ENCODE measurements at regions not wholly inside any gene's neighbourhood (a gene's known extent, or its start where the extent isn't known, plus 50 kb on each side); places are given as distances from the start of the nearest gene placed in this dataset.

- Mint-ChIP-seq H3K27me3 (peaks cover 48% of the 10 kb centered on the region), H3K27ac (no peak overlapping the region), H3K4me1 (ENCODE audit: low read depth) (peaks cover 22% of the 10 kb centered on the region), H3K9me3 (peaks cover 4% of the 10 kb centered on the region), H3K36me3 (ENCODE audit: low read depth) (no peaks in the 10 kb centered on the region), H3K4me3 (no peak overlapping the region)
- no peak for DNase-seq
Observed at GRCh38 chr3:71974786-71975185, 189.8 kb upstream of the PROK2 start.

GRCh38 chr3:71973274-71974030 lies 188.5 kb upstream of the PROK2 start:
- Mint-ChIP-seq H3K27ac (no peak overlapping the region), H3K36me3 (ENCODE audit: low read depth) (no peaks in the 10 kb centered on the region), H3K4me3 (no peak overlapping the region), H3K9me3 (peaks cover 4% of the 10 kb centered on the region), H3K27me3 (peaks cover 45% of the 10 kb centered on the region), H3K4me1 (ENCODE audit: low read depth) (peaks cover 11% of the 10 kb centered on the region)
- no peak for DNase-seq

- Mint-ChIP-seq H3K27ac (no peak overlapping the region), H3K9me3 (peaks cover 4% of the 10 kb centered on the region), H3K27me3 (peaks cover 49% of the 10 kb centered on the region), H3K4me1 (ENCODE audit: low read depth) (no peaks in the 10 kb centered on the region), H3K4me3 (no peak overlapping the region), H3K36me3 (ENCODE audit: low read depth) (no peaks in the 10 kb centered on the region)
- no peak for DNase-seq
Observed at GRCh38 chr3:71972031-71972430, 187.1 kb upstream of the PROK2 start.

GRCh38 chr3:71968544-71968943 lies 183.6 kb upstream of the PROK2 start:
- H3K27me3 Mint-ChIP-seq: peaks cover 56% of the 10 kb centered on the region

GRCh38 chr3:71966185-71966584 lies 181.2 kb upstream of the PROK2 start:
- H3K4me1 Mint-ChIP-seq (ENCODE audit: low read depth): no peaks in the 10 kb centered on the region
- no peak overlapping the region for H3K4me3 Mint-ChIP-seq
- no peak overlapping the region for H3K27ac Mint-ChIP-seq
- H3K27me3 Mint-ChIP-seq: peaks cover 44% of the 10 kb centered on the region
- H3K9me3 Mint-ChIP-seq: no peaks in the 10 kb centered on the region
- no peaks in the 10 kb centered on the region for H3K36me3 Mint-ChIP-seq (ENCODE audit: low read depth)
- no peak for DNase-seq

More at GRCh38 chr3:71968544-71968943, 183.6 kb upstream of the PROK2 start:
- Mint-ChIP-seq H3K4me1 (ENCODE audit: low read depth) (no peaks in the 10 kb centered on the region), H3K4me3 (no peak overlapping the region), H3K9me3 (no peaks in the 10 kb centered on the region), H3K27ac (no peak overlapping the region), H3K36me3 (ENCODE audit: low read depth) (no peaks in the 10 kb centered on the region)
- DNase-seq: no peak

- Mint-ChIP-seq H3K27ac (no peak overlapping the region), H3K27me3 (peaks cover 44% of the 10 kb centered on the region), H3K4me3 (no peak overlapping the region), H3K9me3 (no peaks in the 10 kb centered on the region), H3K36me3 (ENCODE audit: low read depth) (no peaks in the 10 kb centered on the region), H3K4me1 (ENCODE audit: low read depth) (peaks cover 3% of the 10 kb centered on the region)
- no peak for DNase-seq
Observed at GRCh38 chr3:71964170-71964569, 179.2 kb upstream of the PROK2 start.

GRCh38 chr3:71962561-71963240 lies 177.8 kb upstream of the PROK2 start:
- H3K27ac Mint-ChIP-seq: no peak overlapping the region
- DNase-seq: no peak
- peaks cover 16% of the 10 kb centered on the region for H3K4me1 Mint-ChIP-seq (ENCODE audit: low read depth)
- no peaks in the 10 kb centered on the region for H3K36me3 Mint-ChIP-seq (ENCODE audit: low read depth)
- H3K9me3 Mint-ChIP-seq: no peaks in the 10 kb centered on the region
- H3K27me3 Mint-ChIP-seq: peaks cover 37% of the 10 kb centered on the region
- no peak overlapping the region for H3K4me3 Mint-ChIP-seq

- Mint-ChIP-seq H3K4me3 (no peak overlapping the region), H3K9me3 (no peaks in the 10 kb centered on the region), H3K27me3 (peaks cover 29% of the 10 kb centered on the region), H3K27ac (no peak overlapping the region), H3K4me1 (ENCODE audit: low read depth) (peaks cover 19% of the 10 kb centered on the region), H3K36me3 (ENCODE audit: low read depth) (no peaks in the 10 kb centered on the region)
- no peak for DNase-seq
Observed at GRCh38 chr3:71961891-71962290, 176.9 kb upstream of the PROK2 start.

GRCh38 chr3:71961378-71961777 lies 176.4 kb upstream of the PROK2 start:
- no peak overlapping the region for H3K27ac Mint-ChIP-seq
- H3K27me3 Mint-ChIP-seq: peaks cover 24% of the 10 kb centered on the region
- H3K9me3 Mint-ChIP-seq: no peaks in the 10 kb centered on the region
- no peak for DNase-seq
- peaks cover 23% of the 10 kb centered on the region for H3K4me1 Mint-ChIP-seq (ENCODE audit: low read depth)
- no peak overlapping the region for H3K4me3 Mint-ChIP-seq
- H3K36me3 Mint-ChIP-seq (ENCODE audit: low read depth): no peaks in the 10 kb centered on the region

- Mint-ChIP-seq H3K9me3 (no peaks in the 10 kb centered on the region), H3K27ac (no peak overlapping the region), H3K4me3 (no peak overlapping the region), H3K36me3 (ENCODE audit: low read depth) (no peaks in the 10 kb centered on the region), H3K4me1 (ENCODE audit: low read depth) (peaks cover 36% of the 10 kb centered on the region), H3K27me3 (peaks cover 2% of the 10 kb centered on the region)
- DNase-seq: no peak
Observed at GRCh38 chr3:71958533-71958932, 173.6 kb upstream of the PROK2 start.

- no peak overlapping the region for H3K4me3 Mint-ChIP-seq
- peaks cover 36% of the 10 kb centered on the region for H3K4me1 Mint-ChIP-seq (ENCODE audit: low read depth)
- H3K36me3 Mint-ChIP-seq (ENCODE audit: low read depth): no peaks in the 10 kb centered on the region
- H3K27me3 Mint-ChIP-seq: no peaks in the 10 kb centered on the region
- no peak for DNase-seq
- H3K27ac Mint-ChIP-seq: no peak overlapping the region
- no peaks in the 10 kb centered on the region for H3K9me3 Mint-ChIP-seq
Observed at GRCh38 chr3:71956716-71957115, 171.8 kb upstream of the PROK2 start.

- peak overlapping the region; percentile 30 for H3K27ac Mint-ChIP-seq
- H3K36me3 Mint-ChIP-seq (ENCODE audit: low read depth): no peaks in the 10 kb centered on the region
- no peak for DNase-seq
- no peaks in the 10 kb centered on the region for H3K27me3 Mint-ChIP-seq
- H3K9me3 Mint-ChIP-seq: no peaks in the 10 kb centered on the region
- H3K4me3 Mint-ChIP-seq: no peak overlapping the region
- peaks cover 36% of the 10 kb centered on the region for H3K4me1 Mint-ChIP-seq (ENCODE audit: low read depth)
Observed at GRCh38 chr3:71956069-71956340, 171.1 kb upstream of the PROK2 start.

- peaks cover 36% of the 10 kb centered on the region for H3K4me1 Mint-ChIP-seq (ENCODE audit: low read depth)
- no peaks in the 10 kb centered on the region for H3K36me3 Mint-ChIP-seq (ENCODE audit: low read depth)
- H3K27ac Mint-ChIP-seq: peak overlapping the region; percentile 30
- no peak overlapping the region for H3K4me3 Mint-ChIP-seq
- DNase-seq: peak; percentile 49
- no peaks in the 10 kb centered on the region for H3K27me3 Mint-ChIP-seq
- H3K9me3 Mint-ChIP-seq: no peaks in the 10 kb centered on the region
Observed at GRCh38 chr3:71955240-71956068, 170.5 kb upstream of the PROK2 start.

- peaks cover 10% of the 10 kb centered on the region for H3K27me3 Mint-ChIP-seq
- DNase-seq: no peak
- H3K36me3 Mint-ChIP-seq (ENCODE audit: low read depth): no peaks in the 10 kb centered on the region
- no peaks in the 10 kb centered on the region for H3K9me3 Mint-ChIP-seq
- no peak overlapping the region for H3K27ac Mint-ChIP-seq
- H3K4me1 Mint-ChIP-seq (ENCODE audit: low read depth): peaks cover 17% of the 10 kb centered on the region
- H3K4me3 Mint-ChIP-seq: no peak overlapping the region
Observed at GRCh38 chr3:71951842-71952241, 166.9 kb upstream of the PROK2 start.

- Mint-ChIP-seq H3K9me3 (no peaks in the 10 kb centered on the region), H3K27me3 (peaks cover 12% of the 10 kb centered on the region), H3K4me3 (no peak overlapping the region), H3K4me1 (ENCODE audit: low read depth) (peaks cover 13% of the 10 kb centered on the region), H3K27ac (no peak overlapping the region), H3K36me3 (ENCODE audit: low read depth) (no peaks in the 10 kb centered on the region)
- DNase-seq: no peak
Observed at GRCh38 chr3:71951361-71951760, 166.4 kb upstream of the PROK2 start.
